GM12874 (cell line): ENCODE measurements at regions not wholly inside any gene's neighbourhood (a gene's known extent, or its start where the extent isn't known, plus 50 kb on each side); places are given as distances from the start of the nearest gene placed in this dataset.

Experiments used
- TF ChIP-seq, protein P1 (sequence below): IDR thresholded peaks from 2 replicates; pipeline ENCODE4 v1.5.1; 2011; ENCODE audit warnings: low read depth, mild to moderate bottlenecking, control low read depth, low read length, moderate library complexity; ENCODE audit not compliant: insufficient read depth

DNA sequence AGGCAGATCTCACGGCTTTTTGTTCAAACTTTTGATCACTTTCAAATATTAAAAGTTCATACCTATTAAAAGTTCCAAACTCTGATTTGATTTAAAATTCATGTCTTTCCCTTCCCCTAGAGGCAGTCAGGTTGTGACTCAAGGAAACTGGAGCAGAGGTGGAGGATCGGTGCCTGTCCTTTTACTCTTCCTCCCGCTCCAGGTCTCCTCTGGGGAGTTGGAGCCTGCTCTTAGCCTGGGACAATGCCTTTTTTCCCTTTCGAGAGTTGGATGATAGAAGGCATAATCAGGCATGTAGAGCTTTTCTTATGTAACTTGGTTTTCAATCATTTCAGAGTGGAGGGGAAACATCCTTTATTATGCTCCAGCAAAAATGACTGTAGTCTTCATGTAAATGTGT, 1706.1 kb upstream of the CELF4 start:
- TF ChIP-seq, protein P1, sequence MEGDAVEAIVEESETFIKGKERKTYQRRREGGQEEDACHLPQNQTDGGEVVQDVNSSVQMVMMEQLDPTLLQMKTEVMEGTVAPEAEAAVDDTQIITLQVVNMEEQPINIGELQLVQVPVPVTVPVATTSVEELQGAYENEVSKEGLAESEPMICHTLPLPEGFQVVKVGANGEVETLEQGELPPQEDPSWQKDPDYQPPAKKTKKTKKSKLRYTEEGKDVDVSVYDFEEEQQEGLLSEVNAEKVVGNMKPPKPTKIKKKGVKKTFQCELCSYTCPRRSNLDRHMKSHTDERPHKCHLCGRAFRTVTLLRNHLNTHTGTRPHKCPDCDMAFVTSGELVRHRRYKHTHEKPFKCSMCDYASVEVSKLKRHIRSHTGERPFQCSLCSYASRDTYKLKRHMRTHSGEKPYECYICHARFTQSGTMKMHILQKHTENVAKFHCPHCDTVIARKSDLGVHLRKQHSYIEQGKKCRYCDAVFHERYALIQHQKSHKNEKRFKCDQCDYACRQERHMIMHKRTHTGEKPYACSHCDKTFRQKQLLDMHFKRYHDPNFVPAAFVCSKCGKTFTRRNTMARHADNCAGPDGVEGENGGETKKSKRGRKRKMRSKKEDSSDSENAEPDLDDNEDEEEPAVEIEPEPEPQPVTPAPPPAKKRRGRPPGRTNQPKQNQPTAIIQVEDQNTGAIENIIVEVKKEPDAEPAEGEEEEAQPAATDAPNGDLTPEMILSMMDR = no peak

DNA sequence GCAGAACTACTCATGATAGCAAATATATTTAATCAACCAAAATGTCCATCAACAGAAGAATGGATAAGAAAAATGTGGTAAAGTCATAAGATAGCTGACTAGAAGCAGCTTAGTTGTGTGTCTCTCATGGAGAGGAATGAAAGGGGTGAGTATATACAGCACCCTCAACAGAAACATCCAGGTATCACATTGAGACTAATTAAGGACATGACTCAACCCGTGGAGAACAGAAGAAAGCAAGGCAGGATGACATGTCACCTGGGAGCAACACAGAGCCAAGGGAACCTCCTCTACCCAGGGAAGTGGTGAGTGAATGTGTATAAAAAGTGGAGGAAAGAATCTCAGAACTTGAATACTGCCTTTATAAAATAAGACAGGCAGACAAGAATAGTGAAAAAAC, 1695.0 kb upstream of the CELF4 start:
- TF ChIP-seq, protein P1 = no peak

DNA sequence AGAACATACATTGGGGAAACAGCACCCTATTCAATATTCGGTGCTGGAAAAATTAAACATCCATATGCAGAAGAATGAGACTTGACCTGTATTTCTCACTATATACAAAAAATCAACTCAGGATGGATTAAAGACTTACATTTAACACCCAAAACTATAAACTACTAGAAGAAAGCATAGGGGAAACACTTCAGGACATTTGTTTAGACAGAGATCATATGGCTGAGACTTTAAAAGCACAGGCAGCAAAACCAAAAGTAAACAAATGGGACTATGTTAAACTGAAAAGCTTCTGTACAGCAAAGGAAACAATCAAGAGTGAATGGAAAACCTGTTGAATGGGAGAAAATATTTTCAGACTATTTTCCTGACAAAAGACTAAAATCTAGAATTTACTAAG, 1694.1 kb upstream of the CELF4 start:
- TF ChIP-seq, protein P1 = no peak

DNA sequence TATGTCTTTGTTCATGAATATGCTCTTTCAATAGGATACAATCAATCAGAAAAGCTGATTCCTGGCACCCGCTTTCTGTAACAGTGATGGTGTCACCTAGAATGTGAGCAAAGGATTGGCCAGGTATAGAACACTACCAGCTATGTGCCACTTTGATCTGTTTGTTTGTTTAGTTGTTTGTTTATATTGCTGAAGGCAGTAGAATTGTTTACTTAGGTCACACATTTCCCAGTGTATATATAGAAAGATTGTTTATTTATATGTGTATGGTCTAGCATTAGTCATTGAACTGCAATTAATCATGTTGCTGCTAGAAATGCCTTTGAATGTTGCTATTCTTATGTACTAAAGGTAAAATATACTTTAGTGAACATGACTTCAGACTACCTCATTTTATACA, 1678.6 kb upstream of the CELF4 start:
- TF ChIP-seq, protein P1 = no peak

DNA sequence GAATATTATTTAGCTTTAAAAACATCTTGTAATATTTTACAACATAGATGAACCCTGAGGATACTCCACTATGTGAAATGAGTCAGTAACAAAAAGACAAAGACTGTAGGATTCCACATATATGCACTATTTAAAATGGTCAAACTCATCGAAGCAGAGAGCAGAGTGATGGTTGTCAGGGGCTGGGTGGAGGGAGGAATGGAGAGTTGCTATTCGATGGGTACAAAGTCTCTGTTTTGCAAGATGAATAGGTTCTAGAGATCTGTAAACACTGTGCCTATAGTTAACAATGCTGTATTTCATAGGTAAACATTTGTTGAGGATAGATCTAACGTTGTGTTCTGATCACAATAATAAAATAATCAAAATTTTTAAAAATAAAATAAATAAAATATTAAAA, 1675.9 kb upstream of the CELF4 start:
- TF ChIP-seq, protein P1 = no peak

DNA sequence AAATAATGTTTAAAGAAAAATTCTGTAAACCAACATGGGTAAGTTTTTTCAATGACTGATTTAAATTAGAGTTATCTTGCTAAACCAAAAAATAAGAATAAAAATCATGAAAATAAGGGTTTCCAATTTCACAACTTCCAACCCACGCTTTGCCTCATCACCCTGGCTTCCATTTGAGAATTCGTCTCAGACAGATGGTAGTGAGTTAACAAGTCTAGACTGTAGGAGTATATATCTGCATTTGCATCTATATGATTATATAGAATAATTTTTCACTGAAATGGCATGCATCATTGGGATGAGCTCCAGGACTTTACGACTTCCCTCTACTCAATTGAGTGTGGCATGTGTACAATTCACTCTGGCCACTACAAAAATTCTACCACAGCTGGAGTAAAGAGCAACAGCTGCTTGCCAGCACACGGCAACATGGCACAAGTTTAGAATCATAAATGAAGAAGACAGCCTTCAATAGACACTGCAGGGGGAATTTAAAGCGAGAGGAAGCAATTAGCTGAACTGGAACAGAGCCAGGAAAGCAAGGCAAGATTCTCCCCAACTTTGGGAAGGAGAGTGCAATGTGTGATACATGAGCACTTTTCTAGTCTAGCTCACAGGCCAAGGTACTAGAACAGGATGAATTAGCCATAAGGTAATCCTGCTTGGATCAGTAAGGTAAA, 1673.5 kb upstream of the CELF4 start:
- TF ChIP-seq, protein P1 = no peak

DNA sequence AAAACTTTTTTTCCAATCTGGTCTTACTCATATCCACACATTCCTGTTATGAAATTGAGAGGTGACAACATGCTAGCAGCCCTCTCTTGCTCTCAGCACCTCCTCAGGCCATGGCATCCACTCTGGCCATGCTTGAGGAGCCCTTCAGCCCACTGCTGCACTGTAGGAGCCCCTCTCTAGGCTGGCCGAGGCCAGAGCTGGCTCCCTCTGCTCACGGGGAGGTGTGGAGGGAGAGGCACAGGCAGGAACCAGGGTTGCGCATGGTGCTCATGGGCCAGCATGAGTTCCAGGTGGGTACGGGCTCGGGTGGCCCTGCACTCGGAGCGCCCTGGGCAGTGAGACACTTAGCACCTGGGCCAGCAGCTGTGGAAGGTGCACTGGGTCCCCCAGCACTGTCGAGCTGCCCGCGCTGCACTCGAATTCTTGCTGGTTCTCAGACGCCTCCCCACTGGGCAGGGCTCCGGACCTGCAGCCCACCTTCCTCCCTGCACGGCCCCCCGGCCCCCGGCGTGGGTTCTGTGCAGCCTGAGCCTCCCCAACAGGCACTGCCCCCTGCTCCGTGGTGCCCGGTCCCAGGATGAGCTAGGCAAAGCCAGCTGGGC, 1669.6 kb upstream of the CELF4 start:
- TF ChIP-seq, protein P1 = no peak
